ENCODE measurements at regions not wholly inside any gene's neighbourhood (a gene's known extent, or its start where the extent isn't known, plus 50 kb on each side); places are given as distances from the start of the nearest gene placed in this dataset.

DNA sequence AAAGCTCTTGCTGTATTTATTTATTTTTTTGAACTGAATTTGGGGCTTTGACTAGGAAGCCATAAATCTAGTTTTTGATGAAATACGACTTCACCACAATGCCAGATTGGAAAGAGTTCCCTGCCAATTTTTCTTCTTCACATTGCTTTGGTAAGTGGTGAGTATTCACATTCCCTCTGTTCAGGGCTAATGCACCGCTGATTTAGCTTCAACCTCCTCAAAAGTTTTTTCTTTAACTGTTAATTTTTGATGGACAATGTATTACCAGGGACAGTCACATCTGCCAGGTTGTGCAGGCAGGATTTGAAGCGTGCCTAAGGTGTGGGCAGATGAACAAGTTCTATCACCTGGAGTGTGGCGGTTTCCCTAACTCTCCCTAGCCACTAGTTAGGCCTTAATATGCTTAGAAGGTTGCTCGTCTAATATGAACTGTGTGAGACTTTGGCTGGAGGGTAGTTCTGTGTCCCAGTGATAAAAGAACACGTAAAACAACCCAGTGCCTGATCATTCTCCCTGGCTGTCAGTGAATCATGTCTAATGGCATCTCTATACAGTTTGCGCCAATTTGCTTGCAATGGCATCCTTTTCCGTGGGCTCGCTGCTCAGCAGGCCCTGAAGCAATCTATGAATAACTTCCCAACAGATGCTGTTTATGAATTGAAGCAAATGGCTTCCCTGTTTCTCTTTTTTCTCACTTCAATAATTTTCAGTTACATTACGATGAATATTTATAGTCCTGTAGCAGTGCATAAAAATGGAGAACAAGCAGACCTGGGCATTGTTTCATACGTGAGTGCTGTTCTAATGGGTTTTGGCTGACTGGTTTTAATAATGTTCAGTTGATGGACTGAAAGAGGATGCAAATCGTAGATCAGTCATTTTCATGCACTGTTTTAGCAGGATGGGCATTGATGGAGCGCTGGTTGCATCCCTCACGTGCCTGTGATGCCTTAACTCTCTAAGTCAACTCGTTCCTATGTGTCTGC is 243.2 kb upstream of the SUCLG2 start:
- ATAC-seq (no peak), DNase-seq (no peak)
- intact Hi-C loops (cut with DNase I), result no loop called here

DNA sequence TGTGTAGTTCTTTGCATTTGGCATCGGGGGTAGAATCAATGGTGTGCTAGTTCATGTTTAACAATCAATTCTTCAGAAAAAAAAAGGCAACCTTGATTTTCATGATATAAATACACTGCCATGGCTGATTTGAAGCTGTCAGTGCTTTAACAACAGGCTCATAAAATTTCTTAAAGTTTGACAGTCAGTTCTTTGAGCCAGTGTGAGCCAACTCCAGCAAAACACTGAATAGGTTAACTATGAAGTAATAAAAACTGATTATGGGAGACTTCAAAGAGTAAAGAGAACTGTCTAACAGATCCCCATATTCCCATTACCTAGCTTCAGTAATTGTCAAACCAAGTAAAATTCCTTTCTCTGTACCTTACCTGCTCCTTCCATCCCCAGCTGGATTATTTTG is 241.7 kb upstream of the SUCLG2 start:
- intact Hi-C loops (cut with DNase I), result no loop called here
- Histone ChIP-seq H3K4me3 (no peak overlapping the region), H3K27ac (no peak overlapping the region), H3K27me3 (ENCODE audit: low read depth) (no peaks in the 10 kb centered on the region), H3K9me3 (no peaks in the 10 kb centered on the region), H3K36me3 (no peaks in the 10 kb centered on the region), H3K4me1 (no peaks in the 10 kb centered on the region)
- DNase-seq, result no peak
- TF ChIP-seq, protein P1, sequence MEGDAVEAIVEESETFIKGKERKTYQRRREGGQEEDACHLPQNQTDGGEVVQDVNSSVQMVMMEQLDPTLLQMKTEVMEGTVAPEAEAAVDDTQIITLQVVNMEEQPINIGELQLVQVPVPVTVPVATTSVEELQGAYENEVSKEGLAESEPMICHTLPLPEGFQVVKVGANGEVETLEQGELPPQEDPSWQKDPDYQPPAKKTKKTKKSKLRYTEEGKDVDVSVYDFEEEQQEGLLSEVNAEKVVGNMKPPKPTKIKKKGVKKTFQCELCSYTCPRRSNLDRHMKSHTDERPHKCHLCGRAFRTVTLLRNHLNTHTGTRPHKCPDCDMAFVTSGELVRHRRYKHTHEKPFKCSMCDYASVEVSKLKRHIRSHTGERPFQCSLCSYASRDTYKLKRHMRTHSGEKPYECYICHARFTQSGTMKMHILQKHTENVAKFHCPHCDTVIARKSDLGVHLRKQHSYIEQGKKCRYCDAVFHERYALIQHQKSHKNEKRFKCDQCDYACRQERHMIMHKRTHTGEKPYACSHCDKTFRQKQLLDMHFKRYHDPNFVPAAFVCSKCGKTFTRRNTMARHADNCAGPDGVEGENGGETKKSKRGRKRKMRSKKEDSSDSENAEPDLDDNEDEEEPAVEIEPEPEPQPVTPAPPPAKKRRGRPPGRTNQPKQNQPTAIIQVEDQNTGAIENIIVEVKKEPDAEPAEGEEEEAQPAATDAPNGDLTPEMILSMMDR (IDR thresholded peaks at IDR 0.05), result no peak
- ATAC-seq, result no peak

More for the DNA sequence above, 243.2 kb upstream of the SUCLG2 start:
- Histone ChIP-seq H3K4me1 (no peaks in the 10 kb centered on the region), H3K4me3 (no peak overlapping the region), H3K27me3 (ENCODE audit: low read depth) (no peaks in the 10 kb centered on the region), H3K9me3 (no peaks in the 10 kb centered on the region), H3K27ac (no peak overlapping the region), H3K36me3 (no peaks in the 10 kb centered on the region)
- TF ChIP-seq, protein P1 (IDR thresholded peaks at IDR 0.05), result no peak

DNA sequence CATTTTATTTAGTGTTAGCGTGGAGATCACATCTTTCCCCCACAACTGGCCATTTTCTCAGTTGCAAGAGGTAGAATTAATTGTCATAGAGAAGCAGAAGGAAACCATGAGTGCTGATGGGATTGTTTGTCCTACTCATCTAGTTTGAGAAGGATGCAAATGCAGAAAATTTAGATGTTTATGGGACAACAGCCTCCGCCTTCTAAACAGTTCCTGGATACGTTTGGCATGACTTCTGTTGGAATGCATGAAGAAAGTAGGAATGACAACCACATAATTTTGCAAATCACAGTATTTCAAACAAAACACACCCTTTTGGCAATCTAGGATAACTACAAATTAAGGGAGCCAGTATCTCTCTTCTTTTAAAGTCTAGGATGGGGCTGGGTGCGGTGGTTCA is 240.1 kb upstream of the SUCLG2 start:
- no peak for DNase-seq
- Histone ChIP-seq H3K9me3 (no peaks in the 10 kb centered on the region), H3K27ac (no peak overlapping the region), H3K27me3 (ENCODE audit: low read depth) (no peaks in the 10 kb centered on the region), H3K4me3 (no peak overlapping the region), H3K36me3 (no peaks in the 10 kb centered on the region), H3K4me1 (no peaks in the 10 kb centered on the region)
- ATAC-seq, result no peak
- TF ChIP-seq, protein P1 (IDR thresholded peaks at IDR 0.05), result no peak
- intact Hi-C loops (cut with DNase I), result no loop called here

DNA sequence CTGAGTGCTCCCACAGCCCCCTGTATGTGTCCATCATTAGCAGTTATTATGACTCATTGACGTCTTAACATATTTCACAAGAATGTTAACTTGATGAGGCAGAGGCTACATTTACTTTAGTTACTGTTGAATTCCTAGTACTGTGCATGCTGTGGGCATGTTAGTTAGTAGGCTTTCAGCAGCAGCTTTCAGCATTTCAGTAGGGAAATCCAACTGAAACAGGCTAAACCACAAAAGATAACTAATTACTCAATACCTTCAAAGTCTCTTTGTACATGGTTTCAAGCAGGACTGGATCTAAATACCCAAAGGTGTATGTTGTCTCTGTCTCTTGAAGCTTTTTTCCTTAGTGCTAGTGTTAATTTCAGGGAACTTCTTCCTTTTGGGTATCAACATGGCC is 229.9 kb upstream of the SUCLG2 start:
- TF ChIP-seq, protein P1 (IDR thresholded peaks at IDR 0.05), result no peak
- no peak for ATAC-seq

DNA sequence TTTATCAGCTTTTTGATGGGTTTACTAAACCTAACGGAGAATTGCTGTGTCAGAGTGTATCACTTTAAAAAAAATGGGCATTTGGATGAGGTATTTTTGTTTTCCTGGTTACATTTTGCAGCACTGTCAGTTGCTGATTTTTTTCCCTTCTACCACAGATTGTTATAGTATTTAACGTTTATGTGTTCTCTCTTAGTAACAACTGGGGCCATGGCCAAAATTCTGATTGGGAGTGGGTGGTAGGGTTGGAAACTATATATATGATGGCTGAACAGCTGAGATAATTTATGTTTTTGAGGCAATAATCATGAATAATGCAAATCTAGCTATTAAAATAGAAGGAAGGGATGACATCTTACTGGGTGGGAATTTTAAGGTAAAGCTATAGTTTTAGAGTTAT is 229.4 kb upstream of the SUCLG2 start:
- TF ChIP-seq, protein P1 (IDR thresholded peaks at IDR 0.05), result no peak
- H3K36me3 ChIP-seq, result no peaks in the 10 kb centered on the region
- no peak overlapping the region for H3K27ac ChIP-seq
- DNase-seq (no peak), ATAC-seq (no peak)
- intact Hi-C loops (cut with DNase I), result no loop called here
- no peak overlapping the region for H3K4me3 ChIP-seq
- H3K9me3 ChIP-seq, result no peaks in the 10 kb centered on the region
- no peaks in the 10 kb centered on the region for H3K27me3 ChIP-seq (ENCODE audit: low read depth)
- no peaks in the 10 kb centered on the region for H3K4me1 ChIP-seq

More for the DNA sequence above, 229.9 kb upstream of the SUCLG2 start:
- DNase-seq, result no peak
- Histone ChIP-seq H3K4me1 (no peaks in the 10 kb centered on the region), H3K4me3 (no peak overlapping the region), H3K27me3 (ENCODE audit: low read depth) (no peaks in the 10 kb centered on the region), H3K9me3 (no peaks in the 10 kb centered on the region), H3K27ac (no peak overlapping the region), H3K36me3 (no peaks in the 10 kb centered on the region)
- intact Hi-C loops (cut with DNase I), result no loop called here

All from lower lobe of right lung (tissue), 2 donors.